GM19397 (cell line): ENCODE measurements at regions not wholly inside any gene's neighbourhood (a gene's known extent, or its start where the extent isn't known, plus 50 kb on each side); places are given as distances from the start of the nearest gene placed in this dataset.

Experiments
- ATAC-seq: cut with Tn5 transposase; IDR thresholded peaks from one replicate; pipeline ENCODE4 v1.9.1; 2021; ENCODE audit warnings: mild to moderate bottlenecking, moderate library complexity; ENCODE audit not compliant: unreplicated experiment

DNA sequence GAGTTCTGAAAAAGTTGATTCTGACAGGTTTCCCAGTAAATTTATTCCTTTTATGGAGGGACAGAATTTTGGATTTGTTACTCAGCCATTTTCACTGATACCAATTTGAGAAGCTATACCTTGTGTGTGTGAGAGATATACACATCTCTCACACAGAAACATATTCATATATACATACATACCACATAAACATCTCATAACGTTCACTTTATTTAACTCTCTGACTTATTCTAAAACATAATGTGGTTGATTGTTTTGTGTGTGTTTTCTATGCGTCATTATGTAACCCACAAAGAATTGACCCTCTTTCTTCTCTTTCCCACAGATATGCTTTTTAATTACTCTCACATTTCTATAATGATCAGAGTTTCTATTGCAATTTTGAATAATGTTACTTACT lies 570.8 kb upstream of the TLE4 start:
- ATAC-seq, result no peak

DNA sequence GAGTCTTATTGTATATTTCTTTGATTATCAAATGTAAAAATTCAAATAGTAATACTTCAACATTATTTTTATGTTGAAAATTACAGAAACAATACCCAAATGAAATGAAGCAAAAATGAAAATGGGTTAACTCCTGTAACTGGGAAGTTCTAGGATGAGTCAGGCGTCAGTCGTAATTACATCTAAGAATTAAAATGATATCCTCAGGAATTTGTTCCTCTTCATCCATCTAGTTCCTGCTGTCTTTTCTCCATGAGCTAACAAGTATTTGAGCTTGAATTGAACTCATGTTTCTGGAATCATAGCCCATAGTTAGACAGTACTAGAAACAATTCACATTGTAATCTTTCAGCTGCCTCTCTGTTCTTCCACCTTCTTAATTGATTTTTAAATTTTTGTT lies 568.3 kb upstream of the TLE4 start:
- no peak for ATAC-seq

DNA sequence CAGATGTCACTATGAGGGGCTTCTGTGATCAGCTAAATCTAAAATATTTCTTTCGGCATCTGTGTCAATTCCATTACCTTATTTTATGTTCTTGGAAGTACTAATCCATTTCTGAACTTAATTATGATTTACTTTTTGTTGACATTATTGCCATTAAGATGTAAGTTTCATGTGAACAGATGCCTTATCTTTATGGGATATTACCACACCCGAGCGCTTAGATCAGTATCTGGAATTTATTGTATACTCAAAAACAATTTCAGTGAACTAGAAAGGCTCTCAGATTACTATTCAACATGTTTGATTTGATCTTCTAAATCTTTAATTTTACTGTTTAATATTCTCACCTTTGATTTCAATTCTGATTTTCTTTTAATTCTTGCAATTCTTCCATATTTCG lies 567.7 kb upstream of the TLE4 start:
- ATAC-seq, result no peak

GRCh38 chr9:79006546-79006945 lies 565.2 kb upstream of the TLE4 start:
- no peak for ATAC-seq

DNA sequence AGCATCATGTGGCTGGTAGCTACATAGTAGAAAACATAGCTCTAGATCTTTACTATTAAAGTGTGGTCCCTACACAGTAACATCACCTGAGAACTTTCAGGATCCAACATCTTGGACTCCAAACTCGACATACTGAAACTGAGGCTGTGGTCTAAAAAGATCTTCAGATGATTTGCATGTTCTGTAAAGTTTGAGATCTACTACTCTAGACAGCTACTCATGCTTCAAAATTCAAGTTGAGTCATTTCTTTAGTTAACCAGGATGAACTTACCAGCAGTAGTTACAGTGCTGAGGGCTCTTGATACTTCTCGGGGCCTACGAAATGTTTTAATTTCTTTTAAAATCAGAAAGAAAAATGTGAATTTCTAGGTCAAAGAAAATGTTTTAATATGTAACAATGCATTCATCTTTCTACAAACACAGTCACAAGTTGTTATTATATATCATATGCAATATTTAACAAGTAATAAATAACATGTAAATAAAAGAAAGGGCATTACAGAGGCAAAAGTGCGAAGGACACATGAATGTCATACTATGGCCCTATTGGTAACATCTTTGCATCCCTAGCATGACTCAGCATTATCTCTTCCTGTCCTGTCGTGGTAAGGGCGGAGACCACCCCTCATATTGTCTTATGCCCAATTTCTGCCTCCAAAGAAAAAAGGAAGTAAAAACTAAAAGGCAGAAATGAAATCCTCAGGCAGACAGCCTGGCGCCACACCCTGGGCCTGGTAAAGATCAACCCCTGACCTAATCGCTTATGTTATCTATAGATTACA lies 563.9 kb upstream of the TLE4 start:
- peak; percentile 83 for ATAC-seq

DNA sequence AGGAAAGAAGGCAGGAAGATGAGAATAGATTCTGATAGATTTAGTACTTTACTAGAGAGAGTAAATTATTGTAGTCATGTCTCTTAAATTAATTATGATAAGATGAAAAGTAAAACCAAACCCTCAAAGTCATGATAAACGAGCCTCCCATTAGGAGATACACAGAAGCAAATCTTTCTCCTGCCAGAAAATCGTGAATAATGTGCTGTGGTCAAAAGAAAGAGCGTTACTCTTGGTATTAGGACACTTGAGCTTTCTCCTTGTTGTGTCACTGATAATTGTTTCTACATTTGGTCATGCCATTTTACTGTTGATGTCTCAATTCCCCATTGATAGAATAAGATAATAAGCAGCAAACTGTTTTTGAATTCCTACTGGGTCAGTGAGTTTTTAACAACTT lies 562.8 kb upstream of the TLE4 start:
- no peak for ATAC-seq

DNA sequence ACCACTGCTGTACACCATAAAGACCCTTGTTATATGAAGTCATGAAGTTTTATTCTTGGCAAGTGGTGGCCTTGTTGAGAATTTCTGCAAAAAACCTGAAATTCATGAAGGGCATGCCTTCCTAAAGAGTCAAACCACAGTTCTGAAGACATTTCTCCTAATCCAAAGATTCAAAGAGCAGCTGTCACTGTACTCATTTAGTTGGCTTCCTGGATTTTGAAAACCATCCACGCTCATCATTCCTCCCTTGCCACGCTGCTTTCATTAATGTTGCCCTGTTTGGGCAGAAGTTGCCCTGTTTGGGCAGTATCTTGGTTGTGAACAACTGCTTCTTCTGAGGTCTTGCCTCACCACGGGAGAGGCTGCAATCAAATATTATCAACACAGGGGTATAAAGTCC lies 560.3 kb upstream of the TLE4 start:
- ATAC-seq, result no peak

DNA sequence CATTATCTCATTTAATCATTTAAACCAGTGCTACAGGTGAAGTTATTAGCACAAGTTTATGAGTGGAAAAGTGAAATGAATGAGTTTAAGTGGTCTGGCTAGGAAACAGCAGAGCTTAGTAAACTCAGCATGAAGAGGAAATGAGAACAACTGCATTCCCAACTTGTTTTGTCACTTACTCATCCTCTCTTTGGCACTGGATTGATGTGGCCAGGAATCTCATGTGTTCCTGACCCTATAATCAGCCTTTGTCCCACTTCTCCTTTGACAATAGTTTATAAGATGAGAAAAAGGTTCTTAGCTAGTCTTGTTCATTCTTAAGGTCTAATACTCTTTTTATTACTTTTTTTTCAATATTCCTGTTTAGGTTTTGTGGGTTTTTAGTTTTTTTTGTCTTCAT lies 559.2 kb upstream of the TLE4 start:
- ATAC-seq, result no peak

DNA sequence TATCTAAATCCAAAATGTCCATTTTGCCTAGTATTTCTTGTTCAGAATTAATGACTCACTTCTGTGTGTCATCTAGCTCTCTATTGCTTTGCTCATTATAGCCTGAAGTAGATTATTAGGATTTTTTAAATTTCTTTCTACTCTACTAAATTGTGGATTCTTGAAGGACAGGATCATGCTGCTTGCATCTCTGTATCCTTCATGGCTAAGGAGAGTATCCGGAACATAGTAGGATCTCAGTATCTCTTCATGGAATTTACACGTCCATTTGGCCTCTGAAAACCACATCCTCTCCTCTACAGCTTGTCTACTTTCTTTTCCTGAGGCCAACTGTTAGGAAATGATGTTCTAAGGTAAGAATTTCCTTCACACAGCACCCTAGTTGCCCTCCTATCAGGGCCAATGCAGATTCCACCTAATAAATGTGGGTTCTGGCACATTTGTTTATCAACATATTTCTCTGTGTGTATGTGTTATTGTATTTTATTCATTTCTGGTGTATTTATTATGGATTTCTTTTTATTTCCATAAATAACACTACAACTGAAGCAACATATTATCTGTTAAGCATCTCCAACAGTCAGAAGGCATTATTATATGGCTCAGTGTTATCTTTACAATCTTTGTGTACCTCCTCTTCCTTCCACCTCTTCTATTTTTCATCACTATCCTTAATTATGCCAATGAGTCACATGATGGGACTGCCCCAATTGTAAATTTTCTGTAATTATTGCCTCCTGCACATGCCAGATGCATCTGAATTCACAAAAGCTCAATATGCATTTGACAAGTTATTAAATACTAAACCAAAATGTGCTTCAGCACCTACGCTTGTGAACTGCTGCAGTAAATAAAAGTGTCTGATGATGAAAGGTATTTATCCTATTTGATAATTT lies 557.8 kb upstream of the TLE4 start:
- no peak for ATAC-seq

- ATAC-seq, result no peak
These were observed 556.7 kb upstream of the TLE4 start for GRCh38 chr9:79014929-79015699.

GRCh38 chr9:79015951-79016350 lies 555.8 kb upstream of the TLE4 start:
- no peak for ATAC-seq

- no peak for ATAC-seq
These were observed 551.5 kb upstream of the TLE4 start for GRCh38 chr9:79020276-79020675.

- ATAC-seq, result no peak
These were observed 550.7 kb upstream of the TLE4 start for GRCh38 chr9:79021084-79021483.

DNA sequence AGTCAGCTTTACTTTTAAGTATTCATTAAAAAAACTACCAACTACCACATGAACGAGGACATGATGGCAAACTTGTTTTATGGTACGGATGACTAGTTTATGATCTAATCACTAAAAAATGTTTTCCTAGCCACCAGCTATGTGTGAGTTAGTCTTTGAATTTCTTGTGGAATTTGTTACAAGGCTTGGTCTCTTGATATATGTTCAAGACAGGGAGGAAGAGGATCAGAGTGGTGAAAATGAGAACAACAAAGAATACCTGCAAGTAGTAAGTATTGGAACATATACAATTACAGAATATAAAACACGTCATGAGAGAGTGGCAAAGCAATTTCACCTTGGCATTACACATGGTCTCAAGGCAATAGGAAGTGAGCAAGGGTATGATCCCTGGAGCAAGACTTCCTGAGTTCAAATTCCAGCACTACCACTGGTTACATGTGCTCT lies 548.6 kb upstream of the TLE4 start:
- no peak for ATAC-seq

DNA sequence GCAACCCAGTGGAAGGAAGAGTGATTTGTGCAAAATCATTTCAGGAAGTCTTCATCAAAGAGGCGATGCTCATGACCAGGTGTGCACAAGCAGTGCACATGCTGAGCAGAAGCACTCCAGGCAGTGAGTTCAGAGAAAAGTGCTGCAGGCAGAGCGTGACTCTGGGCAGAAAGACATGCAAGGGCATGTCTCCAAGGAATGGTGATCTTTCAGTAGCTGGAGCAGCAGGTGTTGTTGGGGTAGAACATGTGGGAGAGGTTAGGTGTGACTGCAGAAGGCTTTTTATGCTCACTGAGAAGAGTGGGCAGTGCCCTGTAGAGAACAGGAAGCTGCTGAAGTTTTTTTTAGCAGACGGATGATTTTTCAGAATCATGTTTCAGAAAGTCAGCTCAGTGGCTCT lies 545.4 kb upstream of the TLE4 start:
- peak; percentile 79 for ATAC-seq

GRCh38 chr9:79028101-79028500 lies 543.7 kb upstream of the TLE4 start:
- ATAC-seq, result no peak

- no peak for ATAC-seq
These were observed 537.2 kb upstream of the TLE4 start for GRCh38 chr9:79034583-79034982.

DNA sequence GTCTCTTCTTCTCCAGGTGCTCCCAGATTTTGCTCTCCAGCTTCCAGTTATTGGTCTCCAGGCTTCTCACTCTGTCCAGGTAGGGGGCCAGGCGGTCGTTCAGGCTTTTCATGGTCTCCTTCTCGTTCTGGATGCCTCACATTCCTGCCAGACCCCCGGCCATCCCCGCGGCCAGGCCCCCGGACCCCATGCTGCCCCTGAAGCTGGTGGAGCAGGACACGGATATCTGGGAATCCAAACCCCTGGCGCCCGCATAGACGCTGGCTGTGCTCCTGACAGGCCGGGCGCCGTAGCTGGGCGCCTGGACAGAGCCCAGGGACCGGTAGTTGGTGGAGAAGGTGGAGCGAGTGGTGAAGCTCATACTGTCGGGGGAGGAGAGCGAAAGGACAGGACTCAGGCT lies 534.4 kb upstream of the TLE4 start:
- ATAC-seq, result no peak

DNA sequence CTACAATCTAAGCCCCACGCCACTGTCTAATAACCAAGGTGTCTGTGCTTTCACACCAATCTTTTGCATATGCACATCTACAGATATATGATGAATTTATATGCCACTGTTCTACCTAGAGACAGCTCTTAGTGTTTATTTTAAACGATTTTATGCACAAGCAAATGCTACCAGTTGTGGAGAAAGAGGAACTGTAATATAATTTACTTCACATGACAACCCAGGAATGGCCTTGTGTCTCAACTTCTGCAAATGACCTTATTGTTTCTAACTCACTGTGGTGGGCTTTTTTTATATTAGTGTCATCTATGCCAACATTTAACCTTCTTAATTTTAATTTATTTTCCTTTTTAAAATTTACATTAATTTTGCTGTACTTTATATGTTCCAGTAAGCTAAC lies 531.1 kb upstream of the TLE4 start:
- no peak for ATAC-seq

GRCh38 chr9:79041266-79041665 lies 530.5 kb upstream of the TLE4 start:
- ATAC-seq, result no peak

- no peak for ATAC-seq
These were observed 527.8 kb upstream of the TLE4 start for GRCh38 chr9:79043916-79044315.
